Neural progenitor cell (in vitro differentiated cells): ENCODE measurements at regions not wholly inside any gene's neighbourhood (a gene's known extent, or its start where the extent isn't known, plus 50 kb on each side); places are given as distances from the start of the nearest gene placed in this dataset.

ENCODE experiments used
- EZH2 ChIP-seq: fragments of 200-600 bp; sonication (generic); IDR thresholded peaks from 2 replicates; pipeline ENCODE4 v1.6.1; 2017; ENCODE audit warnings: antibody characterized with exemption, mild to moderate bottlenecking, moderate library complexity
- EZH2phosphoT487 ChIP-seq: fragments of 200-600 bp; sonication (generic); IDR thresholded peaks from 2 replicates; pipeline ENCODE4 v1.6.1; 2017; ENCODE audit warnings: antibody characterized with exemption

DNA sequence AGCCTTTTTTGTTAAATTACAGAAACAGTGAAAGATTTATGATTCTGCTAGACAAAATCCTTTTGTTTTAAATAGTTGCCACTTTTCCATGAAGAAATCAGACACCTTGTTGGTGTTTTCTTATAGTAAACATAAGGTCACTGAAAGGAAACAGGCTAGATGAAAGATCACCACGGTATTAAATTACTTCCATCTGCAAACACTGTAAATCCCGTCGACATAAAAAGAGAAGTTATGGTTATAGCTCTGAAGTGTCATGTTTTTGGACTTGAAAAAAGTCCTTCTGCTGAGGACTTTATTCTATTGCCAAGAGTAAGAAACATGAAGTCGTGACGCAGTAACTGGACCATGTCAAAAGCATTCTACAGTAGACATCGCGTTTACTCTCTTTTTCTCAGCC lies 567.6 kb upstream of the SLIT2 start:
- no peak for TF ChIP-seq EZH2phosphoT487
- no peak for TF ChIP-seq EZH2
